ENCODE measurements at regions not wholly inside any gene's neighbourhood (a gene's known extent, or its start where the extent isn't known, plus 50 kb on each side); places are given as distances from the start of the nearest gene placed in this dataset.

GRCh38 chr17:65407017-65407416 is 154.4 kb downstream of the AXIN2 start:
- Histone ChIP-seq H3K9me3 (peaks cover 0 to 3% (median 0%) of the 10 kb centered on the region in 3 donors), H3K4me3 (no peak overlapping the region), H3K4me1 (no peaks in the 10 kb centered on the region), H3K27ac (no peak overlapping the region), H3K27me3 (peaks cover 0 to 10% of the 10 kb centered on the region in 2 donors), H3K36me3 (no peaks in the 10 kb centered on the region)
- intact Hi-C loops (cut with DNase I; ENCODE audit: low total_unique reads): no loop called here
- no peak for DNase-seq
- TF ChIP-seq, protein P1, sequence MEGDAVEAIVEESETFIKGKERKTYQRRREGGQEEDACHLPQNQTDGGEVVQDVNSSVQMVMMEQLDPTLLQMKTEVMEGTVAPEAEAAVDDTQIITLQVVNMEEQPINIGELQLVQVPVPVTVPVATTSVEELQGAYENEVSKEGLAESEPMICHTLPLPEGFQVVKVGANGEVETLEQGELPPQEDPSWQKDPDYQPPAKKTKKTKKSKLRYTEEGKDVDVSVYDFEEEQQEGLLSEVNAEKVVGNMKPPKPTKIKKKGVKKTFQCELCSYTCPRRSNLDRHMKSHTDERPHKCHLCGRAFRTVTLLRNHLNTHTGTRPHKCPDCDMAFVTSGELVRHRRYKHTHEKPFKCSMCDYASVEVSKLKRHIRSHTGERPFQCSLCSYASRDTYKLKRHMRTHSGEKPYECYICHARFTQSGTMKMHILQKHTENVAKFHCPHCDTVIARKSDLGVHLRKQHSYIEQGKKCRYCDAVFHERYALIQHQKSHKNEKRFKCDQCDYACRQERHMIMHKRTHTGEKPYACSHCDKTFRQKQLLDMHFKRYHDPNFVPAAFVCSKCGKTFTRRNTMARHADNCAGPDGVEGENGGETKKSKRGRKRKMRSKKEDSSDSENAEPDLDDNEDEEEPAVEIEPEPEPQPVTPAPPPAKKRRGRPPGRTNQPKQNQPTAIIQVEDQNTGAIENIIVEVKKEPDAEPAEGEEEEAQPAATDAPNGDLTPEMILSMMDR (IDR thresholded peaks at IDR 0.05): no peak

DNA sequence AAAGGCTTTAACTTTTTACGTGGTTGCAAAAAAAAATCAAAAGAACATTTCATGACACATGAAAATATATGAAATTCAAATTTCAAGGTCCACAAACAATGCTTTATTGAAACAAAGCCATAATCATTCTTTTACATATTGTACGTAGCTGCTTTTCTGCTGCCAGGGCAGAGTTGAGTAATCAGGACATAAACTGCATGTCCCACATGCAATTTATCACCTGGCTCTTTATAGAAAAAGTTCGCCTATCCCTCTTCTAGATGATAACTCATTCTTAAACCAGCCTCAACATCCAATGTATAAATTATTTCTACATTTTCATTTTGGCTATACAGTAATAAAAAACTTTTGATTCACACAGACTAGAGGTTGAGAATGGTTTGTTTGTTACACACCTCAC is 154.9 kb downstream of the AXIN2 start:
- Histone ChIP-seq H3K9me3 (no peaks in the 10 kb centered on the region), H3K4me1 (no peaks in the 10 kb centered on the region), H3K27ac (no peak overlapping the region), H3K4me3 (no peak overlapping the region), H3K36me3 (no peaks in the 10 kb centered on the region), H3K27me3 (peaks cover 0 to 12% of the 10 kb centered on the region in 2 donors)
- intact Hi-C loops (cut with DNase I; ENCODE audit: low total_unique reads): no loop called here
- TF ChIP-seq, protein P1 (IDR thresholded peaks at IDR 0.05): no peak
- DNase-seq: no peak

DNA sequence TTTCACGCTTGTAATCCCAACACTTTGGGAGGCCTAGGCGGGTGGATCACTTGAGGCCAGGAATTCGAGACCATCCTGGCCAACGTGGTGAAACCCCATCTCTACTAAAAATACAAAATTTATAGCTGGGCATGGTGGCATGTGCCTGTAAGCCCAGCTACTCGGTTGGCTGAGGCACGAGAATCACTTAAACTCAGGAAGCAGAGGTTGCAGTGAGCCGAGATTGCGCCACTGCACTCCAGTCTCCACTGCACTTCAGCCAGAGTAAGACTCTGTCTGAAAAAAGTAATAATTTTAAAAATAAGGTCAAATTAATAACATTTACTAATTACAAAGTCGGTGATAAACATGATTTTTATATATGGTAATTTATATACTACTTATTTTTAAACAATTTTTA is 155.9 kb downstream of the AXIN2 start:
- no peaks in the 10 kb centered on the region for H3K9me3 ChIP-seq
- intact Hi-C loops (cut with DNase I; ENCODE audit: low total_unique reads): no loop called here
- DNase-seq: no peak
- H3K4me3 ChIP-seq: no peak overlapping the region
- no peak overlapping the region for H3K27ac ChIP-seq
- no peaks in the 10 kb centered on the region for H3K4me1 ChIP-seq
- peaks cover 0 to 14% of the 10 kb centered on the region in 2 donors for H3K27me3 ChIP-seq
- H3K36me3 ChIP-seq: no peaks in the 10 kb centered on the region
- TF ChIP-seq, protein P1 (IDR thresholded peaks at IDR 0.05): no peak

DNA sequence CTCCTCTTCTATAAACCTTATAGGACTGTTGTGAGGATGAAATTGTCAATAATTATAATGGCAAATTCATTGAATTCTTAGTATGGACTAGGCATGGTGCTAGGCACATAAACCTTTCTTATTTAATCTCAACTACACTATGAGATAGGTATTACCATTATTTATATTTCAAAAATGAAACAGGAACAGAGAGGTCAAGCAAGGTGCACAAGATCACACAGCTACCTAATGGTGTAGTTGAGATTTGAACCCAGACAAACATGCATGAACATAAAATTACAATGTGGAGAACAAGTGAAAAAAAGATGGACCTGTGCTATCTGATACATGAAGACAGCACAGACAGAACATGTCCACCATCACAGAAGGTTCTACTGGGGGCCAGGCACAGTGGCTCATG is 156.7 kb downstream of the AXIN2 start:
- no peak for DNase-seq
- no peaks in the 10 kb centered on the region for H3K9me3 ChIP-seq
- no peak overlapping the region for H3K4me3 ChIP-seq
- no peaks in the 10 kb centered on the region for H3K4me1 ChIP-seq
- intact Hi-C loops (cut with DNase I; ENCODE audit: low total_unique reads): no loop called here
- H3K27ac ChIP-seq: no peak overlapping the region
- peaks cover 0 to 14% of the 10 kb centered on the region in 2 donors for H3K27me3 ChIP-seq
- no peaks in the 10 kb centered on the region for H3K36me3 ChIP-seq
- TF ChIP-seq, protein P1 (IDR thresholded peaks at IDR 0.05): no peak

GRCh38 chr17:65403626-65404025 is 157.8 kb downstream of the AXIN2 start:
- Histone ChIP-seq H3K4me1 (no peaks in the 10 kb centered on the region), H3K9me3 (no peaks in the 10 kb centered on the region), H3K27ac (no peak overlapping the region), H3K4me3 (no peak overlapping the region), H3K27me3 (peaks cover 0 to 14% of the 10 kb centered on the region in 2 donors), H3K36me3 (no peaks in the 10 kb centered on the region)
- TF ChIP-seq, protein P1 (IDR thresholded peaks at IDR 0.05): no peak
- intact Hi-C loops (cut with DNase I; ENCODE audit: low total_unique reads): no loop called here
- no peak for DNase-seq
